Keratinocyte (primary cell): ENCODE measurements at regions not wholly inside any gene's neighbourhood (a gene's known extent, or its start where the extent isn't known, plus 50 kb on each side); places are given as distances from the start of the nearest gene placed in this dataset.
"Not testable (repeated sequence)": the region's sequence is repeated elsewhere in the genome, so short reads cannot be mapped to it uniquely, and the experiment has no call there.

Experiments
- EZH2 ChIP-seq: IDR thresholded peaks from one replicate; pipeline ENCODE4 v1.6.1; 2012; ENCODE audit warnings: inconsistent platforms, mild to moderate bottlenecking, low read length, moderate library complexity
- TF ChIP-seq, protein P1 (sequence below), 3 experiments: IDR thresholded peaks in 1 of 3; conservative IDR thresholded peaks in 1 of 3; optimal IDR thresholded peaks in 1 of 3; 2 replicates in 2 of 3; 3 replicates in 1 of 3; pipeline versions ENCODE3 to v1.5.1; 2011; ENCODE audit warnings: low read length in 3 of 3, mild to moderate bottlenecking in 3 of 3, moderate library complexity in 2 of 3, control low read depth in 1 of 3, inconsistent platforms in 1 of 3; ENCODE audit not compliant: insufficient read depth in 2 of 3; ENCODE audit errors: extremely low read depth in 1 of 3

DNA sequence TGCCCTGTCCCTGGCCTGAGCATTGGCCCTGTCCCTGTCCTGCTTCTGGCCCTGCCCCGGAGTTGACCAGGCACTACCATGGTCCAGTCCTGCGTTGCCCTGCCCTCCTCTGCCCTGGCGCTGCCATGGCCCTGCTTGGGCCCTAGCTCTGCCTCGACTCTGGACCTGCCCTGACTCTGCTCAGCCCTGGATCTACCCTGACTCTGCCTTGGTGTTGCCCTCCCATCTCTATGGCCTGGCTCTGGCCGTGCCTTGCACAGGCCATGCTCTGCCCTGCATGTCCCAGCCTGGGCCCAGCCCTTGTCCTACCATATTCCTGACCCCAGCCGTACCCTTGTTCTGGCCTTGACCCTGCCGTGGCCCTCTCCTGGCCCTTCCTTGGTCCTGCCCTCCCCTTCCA is 235.7 kb downstream of the GOLGA6L6 start:
- TF ChIP-seq, protein P1, sequence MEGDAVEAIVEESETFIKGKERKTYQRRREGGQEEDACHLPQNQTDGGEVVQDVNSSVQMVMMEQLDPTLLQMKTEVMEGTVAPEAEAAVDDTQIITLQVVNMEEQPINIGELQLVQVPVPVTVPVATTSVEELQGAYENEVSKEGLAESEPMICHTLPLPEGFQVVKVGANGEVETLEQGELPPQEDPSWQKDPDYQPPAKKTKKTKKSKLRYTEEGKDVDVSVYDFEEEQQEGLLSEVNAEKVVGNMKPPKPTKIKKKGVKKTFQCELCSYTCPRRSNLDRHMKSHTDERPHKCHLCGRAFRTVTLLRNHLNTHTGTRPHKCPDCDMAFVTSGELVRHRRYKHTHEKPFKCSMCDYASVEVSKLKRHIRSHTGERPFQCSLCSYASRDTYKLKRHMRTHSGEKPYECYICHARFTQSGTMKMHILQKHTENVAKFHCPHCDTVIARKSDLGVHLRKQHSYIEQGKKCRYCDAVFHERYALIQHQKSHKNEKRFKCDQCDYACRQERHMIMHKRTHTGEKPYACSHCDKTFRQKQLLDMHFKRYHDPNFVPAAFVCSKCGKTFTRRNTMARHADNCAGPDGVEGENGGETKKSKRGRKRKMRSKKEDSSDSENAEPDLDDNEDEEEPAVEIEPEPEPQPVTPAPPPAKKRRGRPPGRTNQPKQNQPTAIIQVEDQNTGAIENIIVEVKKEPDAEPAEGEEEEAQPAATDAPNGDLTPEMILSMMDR (optimal IDR thresholded peaks at IDR 0.05 in 1 of 3, IDR thresholded peaks at IDR 0.05 in 1 of 3, conservative IDR thresholded peaks at IDR 0.05 in 1 of 3; ENCODE audit: extremely low read depth in 1 of 3, insufficient read depth in 2 of 3, low read length in 3 of 3) = not testable (repeated sequence)
- not testable (repeated sequence) for TF ChIP-seq EZH2
